H1 (cell line): ENCODE measurements at regions not wholly inside any gene's neighbourhood (a gene's known extent, or its start where the extent isn't known, plus 50 kb on each side); places are given as distances from the start of the nearest gene placed in this dataset.

Experiments
- CTCF ChIA-PET: fragments of 300-600 bp; sonication (Branson Sonifier 250); formaldehyde crosslinking; loops from one replicate; lab custom pipeline; 2021; ENCODE audit not compliant: partially characterized antibody; lab: Charles Lee
- POLR2A ChIA-PET: fragments of 300-600 bp; sonication (Branson Sonifier 250); formaldehyde crosslinking; loops from one replicate; lab custom pipeline; 2021; ENCODE audit warnings: inconsistent platforms; ENCODE audit not compliant: partially characterized antibody; lab: Charles Lee
- DNase-seq, 2 experiments: peaks; one replicate each; pipeline versions ENCODE4 v3.0.0 to v3.0.0-alpha.2; 2010 to 2022; ENCODE audit warnings: low spot score in 2 of 2, low read depth in 1 of 2, mixed read lengths in 1 of 2
- FAIRE-seq: peaks from 2 replicates; lab custom pipeline; 2011; peaks lifted over from hg19 to GRCh38; lab: Jason Lieb, UNC
- H2AFZ ChIP-seq: 2 replicates; pipeline ENCODE4 v1.8.1; 2012; ENCODE audit warnings: low read length, inconsistent platforms
- H2AK5ac ChIP-seq: 2 replicates; pipeline ENCODE4 v1.6.1; 2013; ENCODE audit warnings: low read depth, low read length
- H2BK120ac ChIP-seq: replicated peaks from 2 replicates; pipeline ENCODE3; 2013; ENCODE audit warnings: low read depth, low read length, inconsistent platforms
- H2BK12ac ChIP-seq: 2 replicates; pipeline ENCODE4 v1.6.1; 2013; ENCODE audit warnings: low read depth, low read length
- H2BK15ac ChIP-seq: 2 replicates; pipeline ENCODE4 v1.6.1; 2013; ENCODE audit warnings: low read length
- H2BK20ac ChIP-seq: 2 replicates; pipeline ENCODE4 v1.6.1; 2013; ENCODE audit warnings: low read length
- H2BK5ac ChIP-seq: 2 replicates; pipeline ENCODE4 v1.6.1; 2013; ENCODE audit warnings: low read depth, low read length
- H3K14ac ChIP-seq: 2 replicates; pipeline ENCODE4 v1.6.1; 2013; ENCODE audit warnings: inconsistent platforms; ENCODE audit not compliant: insufficient read length
- H3K18ac ChIP-seq: 2 replicates; pipeline ENCODE4 v1.6.1; 2013; ENCODE audit warnings: low read length; ENCODE audit errors: extremely low read depth
- H3K23ac ChIP-seq: 2 replicates; pipeline ENCODE4 v1.6.1; 2013; ENCODE audit warnings: inconsistent platforms; ENCODE audit not compliant: insufficient read length
- H3K23me2 ChIP-seq: 2 replicates; pipeline ENCODE4 v1.6.1; 2013; ENCODE audit warnings: low read depth, low read length
- H3K27ac ChIP-seq: 2 replicates; pipeline ENCODE4 v1.6.1; 2011; ENCODE audit warnings: low read depth, low read length, inconsistent platforms
- H3K27me3 ChIP-seq, 4 experiments: replicated peaks in 1 of 4; 1 replicate in 1 of 4; 2 replicates in 3 of 4; pipeline versions ENCODE4 v1.6.1 to v1.8.1; 2011 to 2013; ENCODE audit warnings: low read length in 3 of 4, mild to moderate bottlenecking in 3 of 4, inconsistent platforms in 2 of 4, mixed read lengths in 2 of 4, moderate library complexity in 1 of 4; ENCODE audit not compliant: control insufficient read depth in 3 of 4, insufficient read depth in 3 of 4; ENCODE audit errors: extremely low read depth in 1 of 4
- H3K36me3 ChIP-seq, 4 experiments: 2 replicates each; pipeline versions ENCODE4 v1.6.1 to v1.8.1; 2011 to 2013; ENCODE audit warnings: mild to moderate bottlenecking in 4 of 4, low read length in 3 of 4, moderate library complexity in 2 of 4, control low read depth in 1 of 4, inconsistent platforms in 1 of 4; ENCODE audit not compliant: insufficient read depth in 4 of 4, control insufficient read depth in 2 of 4
- H3K4ac ChIP-seq: replicated peaks from 2 replicates; pipeline ENCODE3; 2013; ENCODE audit warnings: low read length, low read depth, mixed read lengths, inconsistent platforms; ENCODE audit not compliant: insufficient read length
- H3K4me1 ChIP-seq, 4 experiments: replicated peaks in 1 of 4; 1 replicate in 1 of 4; 2 replicates in 3 of 4; pipeline versions ENCODE4 v1.6.1 to v1.8.1; 2011 to 2013; ENCODE audit warnings: low read length in 3 of 4, inconsistent platforms in 2 of 4, mixed read lengths in 1 of 4; ENCODE audit not compliant: insufficient read depth in 4 of 4, control insufficient read depth in 3 of 4
- H3K4me2 ChIP-seq, 2 experiments: 2 replicates each; pipeline versions ENCODE4 v1.6.1 to v1.8.1; 2011 to 2013; ENCODE audit warnings: low read depth in 2 of 2, low read length in 2 of 2, control low read depth in 1 of 2, inconsistent platforms in 1 of 2, mild to moderate bottlenecking in 1 of 2; ENCODE audit not compliant: insufficient read depth in 1 of 2
- H3K4me3 ChIP-seq, 4 experiments: fragments of 200-600, 300-600 bp in 1 of 4; sonication (generic), shearing (Covaris generic), sonication (Bioruptor Twin) in 1 of 4; 2 replicates each; pipeline versions ENCODE4 v1.5.1 to v1.8.1; 2011 to 2016; ENCODE audit warnings: low read length in 4 of 4, low read depth in 3 of 4, control low read depth in 2 of 4, inconsistent platforms in 2 of 4, mild to moderate bottlenecking in 2 of 4, mixed read lengths in 1 of 4, moderate library complexity in 1 of 4; ENCODE audit not compliant: insufficient read depth in 2 of 4; ENCODE audit errors: extremely low read depth in 1 of 4
- H3K56ac ChIP-seq: replicated peaks from 2 replicates; pipeline ENCODE3; 2013; ENCODE audit warnings: low read depth, mild to moderate bottlenecking, mixed read lengths, low read length, inconsistent platforms; ENCODE audit not compliant: insufficient read length
- H3K79me1 ChIP-seq: 2 replicates; pipeline ENCODE4 v1.6.1; 2013; ENCODE audit warnings: low read depth, low read length, control low read depth
- H3K79me2 ChIP-seq, 2 experiments: 2 replicates each; pipeline versions ENCODE4 v1.6.1 to v1.8.1; 2012 to 2013; ENCODE audit warnings: low read length in 2 of 2, mild to moderate bottlenecking in 2 of 2, inconsistent platforms in 1 of 2; ENCODE audit not compliant: insufficient read depth in 2 of 2, control insufficient read depth in 1 of 2
- H3K9ac ChIP-seq, 4 experiments: replicated peaks in 1 of 4; 1 replicate in 1 of 4; 2 replicates in 3 of 4; pipeline versions ENCODE4 v1.6.1 to v1.8.1; 2011 to 2013; ENCODE audit warnings: low read depth in 3 of 4, low read length in 3 of 4, control low read depth in 2 of 4, mild to moderate bottlenecking in 2 of 4, moderate library complexity in 2 of 4, inconsistent platforms in 1 of 4; ENCODE audit errors: extremely low read depth in 1 of 4
- H3K9me3 ChIP-seq, 2 experiments: 2 replicates each; pipeline versions ENCODE4 v1.6.1 to v1.8.1; 2012 to 2013; ENCODE audit warnings: mild to moderate bottlenecking in 2 of 2, moderate library complexity in 2 of 2, control low read depth in 1 of 2, inconsistent platforms in 1 of 2, low read depth in 1 of 2, low read length in 1 of 2, mixed read lengths in 1 of 2; ENCODE audit not compliant: insufficient read depth in 2 of 2
- H4K20me1 ChIP-seq, 2 experiments: replicated peaks in 1 of 2; 2 replicates each; pipeline versions ENCODE3 to v1.8.1; 2011 to 2013; ENCODE audit warnings: inconsistent platforms in 2 of 2, low read length in 2 of 2, mild to moderate bottlenecking in 1 of 2; ENCODE audit not compliant: insufficient read depth in 2 of 2, control insufficient read depth in 1 of 2
- H4K5ac ChIP-seq: 2 replicates; pipeline ENCODE4 v1.6.1; 2013; ENCODE audit warnings: low read length, low read depth, mixed read lengths, inconsistent platforms; ENCODE audit not compliant: insufficient read length
- H4K8ac ChIP-seq: 2 replicates; pipeline ENCODE4 v1.8.0; 2013; ENCODE audit warnings: mild to moderate bottlenecking, moderate library complexity, low read length, inconsistent platforms; ENCODE audit not compliant: insufficient read depth; ENCODE audit errors: extremely low read depth
- H4K91ac ChIP-seq: replicated peaks from 2 replicates; pipeline ENCODE3; 2013; ENCODE audit warnings: low read length, mixed read lengths, inconsistent platforms; ENCODE audit not compliant: insufficient read length
- E2F6 ChIP-seq: IDR thresholded peaks from 2 replicates; pipeline ENCODE4 v1.6.1; 2012; ENCODE audit warnings: inconsistent platforms
- GTF2F1 ChIP-seq: IDR thresholded peaks from 2 replicates; pipeline ENCODE4 v1.6.1; 2012; ENCODE audit warnings: low read depth, low read length, improper control_type of control experiment, borderline replicate concordance
- JUND ChIP-seq: IDR thresholded peaks from 2 replicates; pipeline ENCODE4 v1.6.1; 2011; ENCODE audit warnings: mild to moderate bottlenecking, improper control_type of control experiment, low read length
- KDM4A ChIP-seq: IDR thresholded peaks from one replicate; pipeline ENCODE4 v1.7.1; 2012; ENCODE audit warnings: low read depth, mild to moderate bottlenecking, moderate library complexity, low read length, inconsistent platforms; ENCODE audit not compliant: severe bottlenecking
- NRF1 ChIP-seq: IDR thresholded peaks from 2 replicates; pipeline ENCODE4 v1.6.1; 2011; ENCODE audit warnings: mild to moderate bottlenecking, low read depth, low read length, improper control_type of control experiment
- POLR2AphosphoS5 ChIP-seq: IDR thresholded peaks from 2 replicates; pipeline ENCODE4 v1.6.1; 2011; ENCODE audit warnings: low read depth, low read length
- SAP30 ChIP-seq: fragments of 300-600 bp; sonication (generic); IDR thresholded peaks from 2 replicates; pipeline ENCODE4 v1.7.1; 2012; ENCODE audit warnings: low read length, moderate library complexity, mild to moderate bottlenecking, inconsistent platforms; ENCODE audit not compliant: insufficient read depth, insufficient replicate concordance
- SIRT6 ChIP-seq: IDR thresholded peaks from one replicate; pipeline ENCODE4 v1.7.1; 2012; ENCODE audit warnings: low read length, inconsistent platforms
- SP4 ChIP-seq: IDR thresholded peaks from 2 replicates; pipeline ENCODE4 v1.6.1; 2012; ENCODE audit warnings: low read length, inconsistent platforms
- USF2 ChIP-seq: IDR thresholded peaks from 2 replicates; pipeline ENCODE4 v1.6.1; 2011; ENCODE audit warnings: low read length, improper control_type of control experiment
- YY1 ChIP-seq: IDR thresholded peaks from 2 replicates; pipeline ENCODE4 v1.6.1; 2011; ENCODE audit warnings: low read depth, mild to moderate bottlenecking, low read length
- WGBS, 2 experiments: shearing (Covaris generic) in 1 of 2; methylation state at CpG; one replicate each; pipeline versions ENCODE4 v1.1.6 to v1.1.7; 2013 to 2015; ENCODE audit warnings: low lambda C conversion rate in 2 of 2, mixed read lengths in 2 of 2, inconsistent platforms in 1 of 2, low coverage in 1 of 2, missing lambda C conversion rate in 1 of 2; ENCODE audit not compliant: insufficient replicate concordance in 2 of 2, insufficient coverage in 1 of 2, insufficient read length in 1 of 2; ENCODE audit errors: extremely low coverage in 1 of 2, missing lambda C conversion rate in 1 of 2; 5-methylcytosine and 5-hydroxymethylcytosine counted together

- Histone ChIP-seq H3K18ac (no peak overlapping the region), H3K4me3 (no peak overlapping the region), H2BK12ac (no peak overlapping the region), H3K14ac (no peak overlapping the region), H4K91ac (no peak overlapping the region), H4K5ac (no peak overlapping the region), H3K27me3 (no peaks in the 10 kb centered on the region; a peak in 1 of 7 replicates), H2AFZ (no peak overlapping the region), H3K79me2 (no peaks in the 10 kb centered on the region), H3K23me2 (peaks cover 12% of the 10 kb centered on the region; the same call in 1 of the 2 replicates), H3K4ac (no peak overlapping the region), H3K27ac (no peak overlapping the region), H3K9me3 (no peaks in the 10 kb centered on the region), H4K20me1 (peaks cover 0 to 8% of the 10 kb centered on the region in 2 experiments), H3K56ac (no peak overlapping the region), H3K79me1 (no peaks in the 10 kb centered on the region; the same call in 1 of the 2 replicates), H2BK15ac (no peak overlapping the region), H2BK5ac (no peak overlapping the region), H3K4me1 (0 out of 7 replicates have a peak, but pooled peaks cover 0 to 2% (median 0%) of the 10 kb centered on the region in 4 experiments), H2BK20ac (no peak overlapping the region), H4K8ac (no peak overlapping the region), H3K9ac (no peak overlapping the region), H3K36me3 (no peaks in the 10 kb centered on the region), H3K23ac (no peak overlapping the region), H2AK5ac (no peak overlapping the region), H3K4me2 (no peak overlapping the region), H2BK120ac (no peak overlapping the region)
- ChIA-PET POLR2A (no interaction called here), CTCF (interaction anchor here (0.6 kb wide), 1 partner anchor 1382 kb away, joined by 4 read pairs; no protein-coding TSS in a partner anchor)
- no peak for FAIRE-seq
- DNase-seq, result no peak
- WGBS, 2 experiments, result 91% methylated on average over 22 of the region's 24 CpGs; no CpG with 5 or more reads in 1 of the 2 experiments
- TF ChIP-seq SAP30, result no peak
- no peak for TF ChIP-seq JUND
- no peak for TF ChIP-seq SIRT6
- no peak for TF ChIP-seq POLR2AphosphoS5
- TF ChIP-seq GTF2F1, result no peak
- TF ChIP-seq E2F6, result no peak
- no peak for TF ChIP-seq USF2
- no peak for TF ChIP-seq KDM4A
- no peak for TF ChIP-seq SP4
- TF ChIP-seq YY1, result no peak
- no peak for TF ChIP-seq NRF1
Observed at GRCh38 chr2:8599421-8600242, 82.2 kb upstream of the ID2 start.
